GM12878 (cell line): ENCODE measurements at regions not wholly inside any gene's neighbourhood (a gene's known extent, or its start where the extent isn't known, plus 50 kb on each side); places are given as distances from the start of the nearest gene placed in this dataset.

Experiments
- ATAC-seq: fragments of 200-7000 bp; cut with Tn5 transposase; 3 replicates; pipeline ENCODE4 v1.9.1; 2020; ENCODE audit warnings: mild to moderate bottlenecking, moderate library complexity
- BruUV-seq: library from RNA; stranded (reverse); fragments of 400-500 nt; replicated peaks from 2 replicates; lab custom pipeline; 2021; lab: Mats Ljungman, UMichigan
- CTCF ChIA-PET: fragments of 300-600 bp; sonication (Branson Sonifier 250); formaldehyde crosslinking; extraction: SDS; loops from one replicate; lab custom pipeline; 2021; ENCODE audit warnings: inconsistent platforms; lab: Yijun Ruan, JAX
- POLR2A ChIA-PET: fragments of 350-600 bp; formaldehyde crosslinking; extraction: SDS; loops from one replicate; lab custom pipeline; 2021; ENCODE audit warnings: inconsistent platforms; lab: Charles Lee
- RAD21 ChIA-PET: fragments of 300-600 bp; sonication (Branson Sonifier 250); formaldehyde crosslinking; loops from one replicate; lab custom pipeline; 2023; ENCODE audit warnings: antibody characterized with exemption; ENCODE audit not compliant: unreplicated experiment; lab: Charles Lee
- SMC1A ChIA-PET: fragments of 300-600 bp; sonication (Branson Sonifier 250); formaldehyde crosslinking; loops from one replicate; lab custom pipeline; 2023; ENCODE audit not compliant: unreplicated experiment, uncharacterized antibody; lab: Charles Lee
- DNase-seq: peaks from one replicate; pipeline ENCODE4 v3.0.0-alpha.2; 2011; ENCODE audit warnings: low read depth, low spot score
- FAIRE-seq: peaks from 3 replicates; lab custom pipeline; 2011; peaks lifted over from hg19 to GRCh38; lab: Jason Lieb, UNC
- H2AFZ ChIP-seq: 2 replicates; pipeline ENCODE4 v1.6.0; 2011; ENCODE audit warnings: low read depth, low read length, control low read depth; ENCODE audit not compliant: control insufficient read depth
- H3K27ac ChIP-seq: 2 replicates; pipeline ENCODE4 v1.5.1; 2011; ENCODE audit warnings: control low read depth; ENCODE audit not compliant: control insufficient read depth, insufficient read depth
- H3K27me3 ChIP-seq, 2 experiments: replicated peaks in 1 of 2; 2 replicates each; pipeline versions ENCODE4 v1.6.0 to v1.6.1; 2011; ENCODE audit warnings: low read length in 1 of 2; ENCODE audit not compliant: control insufficient read depth in 2 of 2, insufficient read depth in 2 of 2
- H3K36me3 ChIP-seq, 2 experiments: 2 replicates each; pipeline ENCODE4 v1.5.1; 2011; ENCODE audit warnings: low read length in 1 of 2; ENCODE audit not compliant: control insufficient read depth in 2 of 2, insufficient read depth in 2 of 2
- H3K4me1 ChIP-seq: 2 replicates; pipeline ENCODE4 v1.6.1; 2011; ENCODE audit warnings: mild to moderate bottlenecking, low read length, moderate library complexity, mixed read lengths; ENCODE audit not compliant: control insufficient read depth, insufficient read depth
- H3K4me2 ChIP-seq: 2 replicates; pipeline ENCODE4 v1.6.0; 2011; ENCODE audit warnings: control low read depth; ENCODE audit not compliant: control insufficient read depth, insufficient read depth
- H3K4me3 ChIP-seq: fragments of 200-600 bp; sonication (generic); 2 replicates; pipeline ENCODE4 v1.5.1; 2016
- H3K79me2 ChIP-seq: 2 replicates; pipeline ENCODE4 v1.6.0; 2011; ENCODE audit warnings: low read length; ENCODE audit not compliant: control insufficient read depth, insufficient read depth
- H3K9ac ChIP-seq: 2 replicates; pipeline ENCODE4 v1.8.0; 2011; ENCODE audit warnings: low read length, control low read depth, mixed read lengths; ENCODE audit not compliant: control insufficient read depth, insufficient read depth
- H3K9me3 ChIP-seq: replicated peaks from 3 replicates; pipeline ENCODE4 v1.5.1; 2011; ENCODE audit warnings: mild to moderate bottlenecking, low read length; ENCODE audit not compliant: control insufficient read depth, insufficient read depth
- H4K20me1 ChIP-seq: 2 replicates; pipeline ENCODE4 v1.6.0; 2011; ENCODE audit not compliant: control insufficient read depth, insufficient read depth
- FOXM1 ChIP-seq: IDR thresholded peaks from 2 replicates; pipeline ENCODE4 v1.6.1; 2012; ENCODE audit warnings: low read depth, mild to moderate bottlenecking, inconsistent platforms, low read length, moderate library complexity
- GABPA ChIP-seq: IDR thresholded peaks from 2 replicates; pipeline ENCODE4 v1.6.1; 2014; ENCODE audit warnings: antibody characterized with exemption, low read depth, mild to moderate bottlenecking, inconsistent platforms
- JUNB ChIP-seq: IDR thresholded peaks from 2 replicates; pipeline ENCODE4 v1.6.1; 2016; ENCODE audit warnings: antibody characterized with exemption, mild to moderate bottlenecking
- NFIC ChIP-seq: IDR thresholded peaks from 2 replicates; pipeline ENCODE4 v1.6.1; 2012; ENCODE audit warnings: low read depth, mild to moderate bottlenecking, inconsistent platforms, low read length, moderate library complexity
- RUNX3 ChIP-seq: IDR thresholded peaks from 2 replicates; pipeline ENCODE4 v1.6.1; 2012; ENCODE audit warnings: low read length, inconsistent platforms
- WRNIP1 ChIP-seq: IDR thresholded peaks from 2 replicates; pipeline ENCODE4 v1.6.1; 2011; ENCODE audit warnings: low read depth, low read length, improper control_type of control experiment, borderline replicate concordance
- WGBS: methylation state at CpG from one replicate; pipeline ENCODE4 v1.1.6; 2016; ENCODE audit warnings: low lambda C conversion rate; ENCODE audit not compliant: insufficient replicate concordance, insufficient coverage; ENCODE audit errors: missing lambda C conversion rate; 5-methylcytosine and 5-hydroxymethylcytosine counted together
- in situ Hi-C: fragments of 300-500 bp; cut with MboI; formaldehyde crosslinking; loops from 9 replicates; pipeline ENCODE4 v1.14.3; 2018; ENCODE audit warnings: mixed read lengths
- intact Hi-C: fragments of 100-400 bp; cut with micrococcal nuclease; formaldehyde crosslinking; loops from one replicate; pipeline ENCODE4 v1.14.2; 2022; ENCODE audit not compliant: unreplicated experiment
- TF ChIP-seq, protein P1 (sequence below): IDR thresholded peaks from 2 replicates; pipeline ENCODE4 v1.6.1; 2012; ENCODE audit warnings: low read length, inconsistent platforms

DNA sequence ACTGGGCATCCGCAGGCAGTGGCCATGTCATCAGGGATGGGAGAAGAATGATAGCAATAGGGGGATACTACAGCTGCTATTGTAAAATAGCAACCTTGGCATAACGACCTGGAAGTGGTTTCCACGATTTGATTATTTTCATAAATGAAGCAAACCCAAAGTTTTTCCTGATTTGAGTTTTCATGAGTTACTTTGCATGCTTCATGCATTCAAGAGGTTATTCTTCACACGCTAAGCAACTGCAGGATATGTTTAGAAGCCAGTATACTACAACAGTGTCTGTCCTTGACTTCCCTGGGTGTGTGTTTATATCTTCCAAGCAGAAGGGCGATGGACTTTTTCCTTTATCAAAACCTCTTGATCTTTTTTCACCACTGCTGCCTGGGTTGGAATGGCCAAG lies 281.1 kb upstream of the DUSP10 start:
- Histone ChIP-seq H3K9ac (no peak overlapping the region), H3K4me3 (no peak overlapping the region), H3K27me3 (no peaks in the 10 kb centered on the region), H3K9me3 (no peaks in the 10 kb centered on the region), H3K27ac (no peak overlapping the region), H3K4me1 (no peaks in the 10 kb centered on the region), H4K20me1 (no peaks in the 10 kb centered on the region), H2AFZ (no peak overlapping the region), H3K79me2 (no peaks in the 10 kb centered on the region), H3K36me3 (no peaks in the 10 kb centered on the region), H3K4me2 (no peak overlapping the region)
- intact Hi-C loops (loop anchor here (1.0 kb wide), 1 partner anchor 25 kb away; no protein-coding TSS in a partner anchor), in situ Hi-C loops (no loop called here)
- DNase-seq (peak; percentile 9), FAIRE-seq (no peak), ATAC-seq (peak; percentile 36; the same call in 1 of the 3 replicates)
- no peak for TF ChIP-seq WRNIP1
- peak; percentile 58; the same call in 1 of the 2 replicates for TF ChIP-seq FOXM1
- no peak for TF ChIP-seq GABPA
- peak; percentile 71 for TF ChIP-seq RUNX3
- TF ChIP-seq, protein P1, sequence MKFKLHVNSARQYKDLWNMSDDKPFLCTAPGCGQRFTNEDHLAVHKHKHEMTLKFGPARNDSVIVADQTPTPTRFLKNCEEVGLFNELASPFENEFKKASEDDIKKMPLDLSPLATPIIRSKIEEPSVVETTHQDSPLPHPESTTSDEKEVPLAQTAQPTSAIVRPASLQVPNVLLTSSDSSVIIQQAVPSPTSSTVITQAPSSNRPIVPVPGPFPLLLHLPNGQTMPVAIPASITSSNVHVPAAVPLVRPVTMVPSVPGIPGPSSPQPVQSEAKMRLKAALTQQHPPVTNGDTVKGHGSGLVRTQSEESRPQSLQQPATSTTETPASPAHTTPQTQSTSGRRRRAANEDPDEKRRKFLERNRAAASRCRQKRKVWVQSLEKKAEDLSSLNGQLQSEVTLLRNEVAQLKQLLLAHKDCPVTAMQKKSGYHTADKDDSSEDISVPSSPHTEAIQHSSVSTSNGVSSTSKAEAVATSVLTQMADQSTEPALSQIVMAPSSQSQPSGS: peak; percentile 48; the same call in 1 of the 2 replicates
- peak; percentile 22; the same call in 1 of the 2 replicates for TF ChIP-seq JUNB
- peak; percentile 43; the same call in 1 of the 2 replicates for TF ChIP-seq NFIC
- POLR2A ChIA-PET: interaction anchor here (0.7 kb wide), 2 partner anchors 42 to 688 kb away, joined by 3 read pairs; no protein-coding TSS in a partner anchor
- RAD21 ChIA-PET: no interaction called here
- SMC1A ChIA-PET: interaction anchor here (0.8 to 1.9 kb wide), 4 partner anchors 18 to 281 kb away, joined by 3 to 5 read pairs (median 3); partner anchors contain the start of gene DUSP10
- no TSS peak for BruUV-seq
- WGBS: 36% methylated on average over 5 of the region's 5 CpGs
- CTCF ChIA-PET: no interaction called here
